Kidney (tissue), 13 donors: ENCODE measurements at regions not wholly inside any gene's neighbourhood (a gene's known extent, or its start where the extent isn't known, plus 50 kb on each side); places are given as distances from the start of the nearest gene placed in this dataset.
"Not testable (repeated sequence)": the region's sequence is repeated elsewhere in the genome, so short reads cannot be mapped to it uniquely, and the experiment has no call there.

Source experiments
- DNase-seq, 5 donors: peaks; one replicate each; pipeline ENCODE4 v3.0.0-alpha.2; 2013 to 2020
- FAIRE-seq: peaks from 2 replicates; lab custom pipeline; 2012; peaks lifted over from hg19 to GRCh38; lab: Jason Lieb, UNC
- H3K27ac ChIP-seq, 2 donors: one replicate each; pipeline ENCODE4 v1.7.0; 2013; ENCODE audit warnings: low read depth in 2 of 2, low read length in 2 of 2, inconsistent platforms in 1 of 2
- H3K27me3 ChIP-seq: one replicate; pipeline ENCODE4 v1.7.1; 2013; ENCODE audit warnings: low read length, inconsistent platforms; ENCODE audit not compliant: control insufficient read depth, insufficient read depth
- H3K36me3 ChIP-seq, 3 donors: one replicate each; pipeline versions ENCODE4 v1.7.0 to v1.7.1; 2013; ENCODE audit warnings: low read length in 3 of 3, control low read depth in 1 of 3, inconsistent platforms in 1 of 3; ENCODE audit not compliant: insufficient read depth in 3 of 3, control insufficient read depth in 2 of 3
- H3K4me1 ChIP-seq, 3 donors: one replicate each; pipeline versions ENCODE4 v1.7.0 to v1.7.1; 2013; ENCODE audit warnings: low read length in 3 of 3, inconsistent platforms in 1 of 3, low read depth in 1 of 3; ENCODE audit not compliant: control insufficient read depth in 2 of 3, insufficient read depth in 2 of 3
- H3K4me3 ChIP-seq, 3 donors: one replicate each; pipeline versions ENCODE4 v1.7.0 to v1.8.1; 2013; ENCODE audit warnings: low read length in 3 of 3, control low read depth in 1 of 3, inconsistent platforms in 1 of 3
- H3K9ac ChIP-seq, 3 donors: one replicate each; pipeline versions ENCODE4 v1.7.0 to v1.7.1; 2013; ENCODE audit warnings: low read length in 3 of 3, control low read depth in 1 of 3, inconsistent platforms in 1 of 3
- H3K9me3 ChIP-seq, 3 donors: one replicate each; pipeline versions ENCODE4 v1.7.0 to v1.7.1; 2013; ENCODE audit warnings: low read length in 3 of 3, control low read depth in 1 of 3, inconsistent platforms in 1 of 3; ENCODE audit not compliant: control insufficient read depth in 2 of 3, insufficient read depth in 1 of 3
- intact Hi-C: fragments of 100-400 bp; cut with DNase I; formaldehyde crosslinking; loops from one replicate; pipeline ENCODE4 v1.11.1; 2022
- TF ChIP-seq, protein P1 (sequence below): IDR thresholded peaks from 3 replicates; pipeline ENCODE4 v1.5.1; 2012; ENCODE audit warnings: mild to moderate bottlenecking, moderate library complexity, borderline replicate concordance; ENCODE audit not compliant: insufficient read depth; ENCODE audit errors: extremely low read depth
- donor health status: control.
- donor health status: control.
- donor health status: control.
- donor health status: control.
- donor health status: control.
- donor health status: DM: yes; HTN: yes; CAD: no.
- donor health status: Normal renal cell carcinoma (clear cell type).

DNA sequence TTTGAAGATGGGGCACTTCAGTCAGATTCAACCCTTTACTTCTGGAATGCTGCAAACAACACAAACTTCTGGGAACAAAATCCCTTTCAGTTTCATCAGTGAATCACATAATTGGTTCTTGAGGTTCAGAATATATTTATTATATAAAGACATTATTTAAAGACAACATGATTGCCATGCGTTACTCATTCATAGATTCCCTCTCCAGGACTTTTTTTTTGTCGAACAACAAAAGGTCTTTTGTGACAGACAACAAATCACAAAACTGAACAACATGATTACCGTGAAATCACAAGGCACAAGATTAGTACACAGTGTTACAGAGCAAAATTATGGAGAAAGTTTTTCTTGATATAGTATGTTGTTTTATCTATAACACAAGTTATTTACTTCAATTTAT is 1815.0 kb downstream of the NCAM2 start:
- Histone ChIP-seq H3K9ac (no peak overlapping the region), H3K27me3 (no peaks in the 10 kb centered on the region), H3K4me3 (no peak overlapping the region), H3K4me1 (no peaks in the 10 kb centered on the region), H3K36me3 (no peaks in the 10 kb centered on the region), H3K9me3 (no peaks in the 10 kb centered on the region), H3K27ac (no peak overlapping the region)
- intact Hi-C loops = no loop called here
- DNase-seq = no peak
- FAIRE-seq = no peak
- TF ChIP-seq, protein P1, sequence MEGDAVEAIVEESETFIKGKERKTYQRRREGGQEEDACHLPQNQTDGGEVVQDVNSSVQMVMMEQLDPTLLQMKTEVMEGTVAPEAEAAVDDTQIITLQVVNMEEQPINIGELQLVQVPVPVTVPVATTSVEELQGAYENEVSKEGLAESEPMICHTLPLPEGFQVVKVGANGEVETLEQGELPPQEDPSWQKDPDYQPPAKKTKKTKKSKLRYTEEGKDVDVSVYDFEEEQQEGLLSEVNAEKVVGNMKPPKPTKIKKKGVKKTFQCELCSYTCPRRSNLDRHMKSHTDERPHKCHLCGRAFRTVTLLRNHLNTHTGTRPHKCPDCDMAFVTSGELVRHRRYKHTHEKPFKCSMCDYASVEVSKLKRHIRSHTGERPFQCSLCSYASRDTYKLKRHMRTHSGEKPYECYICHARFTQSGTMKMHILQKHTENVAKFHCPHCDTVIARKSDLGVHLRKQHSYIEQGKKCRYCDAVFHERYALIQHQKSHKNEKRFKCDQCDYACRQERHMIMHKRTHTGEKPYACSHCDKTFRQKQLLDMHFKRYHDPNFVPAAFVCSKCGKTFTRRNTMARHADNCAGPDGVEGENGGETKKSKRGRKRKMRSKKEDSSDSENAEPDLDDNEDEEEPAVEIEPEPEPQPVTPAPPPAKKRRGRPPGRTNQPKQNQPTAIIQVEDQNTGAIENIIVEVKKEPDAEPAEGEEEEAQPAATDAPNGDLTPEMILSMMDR = no peak

DNA sequence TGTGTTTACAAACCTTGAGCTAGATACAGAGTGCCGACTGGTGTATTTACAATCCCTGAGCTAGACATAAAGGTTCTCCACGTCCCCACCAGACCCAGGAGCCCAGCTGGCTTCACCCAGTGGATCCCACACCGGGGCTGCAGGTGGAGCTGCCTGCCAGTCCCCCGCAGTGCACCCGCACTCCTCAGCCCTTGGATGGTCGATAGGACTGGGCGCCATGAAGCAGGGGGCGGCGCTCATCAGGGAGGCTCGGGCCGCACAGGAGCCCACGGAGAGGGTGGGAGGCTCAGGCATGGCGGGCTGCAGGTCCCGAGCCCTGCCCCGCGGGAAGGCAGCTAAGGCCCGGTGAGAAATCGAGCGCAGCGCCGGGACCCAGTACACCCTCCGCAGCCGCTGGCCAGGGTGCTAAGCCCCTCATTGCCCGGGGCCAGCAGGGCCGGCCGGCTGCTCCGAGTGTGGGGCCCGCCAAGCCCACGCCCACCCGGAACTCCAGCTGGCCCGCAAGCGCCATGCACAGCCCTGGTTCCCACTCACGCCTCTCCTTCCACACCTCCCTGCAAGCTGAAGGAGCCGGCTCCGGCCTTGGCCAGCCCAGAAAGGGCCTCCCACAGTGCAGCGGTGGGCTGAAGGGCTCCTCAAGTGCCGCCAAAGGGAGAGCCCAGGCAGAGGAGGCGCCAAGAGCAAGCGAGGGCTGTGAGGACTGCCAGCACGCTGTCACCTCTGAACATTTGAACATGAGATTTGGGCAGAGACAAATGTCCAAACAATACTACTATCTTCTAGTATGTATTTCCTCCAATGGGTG is 1820.7 kb downstream of the NCAM2 start:
- H3K27me3 ChIP-seq, H3K9me3 ChIP-seq, FAIRE-seq, H3K4me3 ChIP-seq, H3K4me1 ChIP-seq, H3K9ac ChIP-seq, H3K27ac ChIP-seq, intact Hi-C loops, H3K36me3 ChIP-seq: not testable (repeated sequence)
- DNase-seq = peak in 1 of 5 donors; percentile 53

DNA sequence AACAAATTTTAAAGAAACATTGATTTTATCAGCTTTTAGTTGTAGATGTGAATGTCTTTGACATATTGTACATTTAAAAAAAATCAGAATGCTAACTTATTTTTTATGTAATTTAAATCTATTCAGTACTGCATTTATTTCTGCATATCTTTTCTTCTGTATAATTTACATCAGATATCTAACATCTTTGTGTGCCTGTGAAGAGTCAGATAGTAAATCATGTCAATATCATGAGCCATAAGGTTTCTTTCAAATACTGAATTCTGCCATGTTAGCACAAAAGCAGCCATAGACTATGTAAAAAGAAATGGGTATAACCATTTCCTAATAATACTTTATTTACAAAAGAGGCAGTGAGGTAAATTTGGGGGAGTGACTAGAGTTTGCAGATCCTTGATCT is 1829.2 kb downstream of the NCAM2 start:
- FAIRE-seq = no peak
- H3K9me3 ChIP-seq = peaks cover 0 to 13% (median 0%) of the 10 kb centered on the region in 3 donors
- H3K4me1 ChIP-seq = no peaks in the 10 kb centered on the region
- no peak for DNase-seq
- H3K36me3 ChIP-seq = no peaks in the 10 kb centered on the region
- intact Hi-C loops = no loop called here
- H3K9ac ChIP-seq = no peak overlapping the region
- H3K27me3 ChIP-seq = no peaks in the 10 kb centered on the region
- H3K4me3 ChIP-seq = no peak overlapping the region
- TF ChIP-seq, protein P1 = no peak
- H3K27ac ChIP-seq = no peak overlapping the region

DNA sequence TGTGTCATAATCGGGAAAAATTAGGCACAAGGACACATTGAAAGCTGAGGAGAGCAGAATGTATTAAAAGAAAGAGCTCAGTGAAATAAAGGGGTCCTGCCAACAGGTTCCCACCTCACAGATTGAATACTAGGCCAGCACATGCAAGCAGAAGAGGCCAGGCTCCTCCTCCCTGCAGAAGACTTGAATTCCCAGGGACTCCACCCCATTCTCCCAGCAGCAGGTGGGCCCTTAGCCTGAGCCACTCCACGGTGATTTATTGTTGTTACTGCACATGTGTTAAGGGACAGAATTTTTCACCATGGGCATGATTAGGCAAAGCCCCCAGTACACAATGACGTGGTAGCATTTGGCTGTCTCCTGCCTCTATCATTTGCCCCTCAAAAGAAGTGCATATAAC is 1844.7 kb downstream of the NCAM2 start:
- Histone ChIP-seq H3K9me3 (peaks cover 0 to 6% (median 0%) of the 10 kb centered on the region in 3 donors), H3K36me3 (no peaks in the 10 kb centered on the region), H3K27ac (no peak overlapping the region), H3K4me3 (no peak overlapping the region), H3K4me1 (no peaks in the 10 kb centered on the region), H3K27me3 (no peaks in the 10 kb centered on the region), H3K9ac (no peak overlapping the region)
- no peak for DNase-seq
- intact Hi-C loops = no loop called here
- TF ChIP-seq, protein P1 = no peak
- no peak for FAIRE-seq
